MCF 10A (cell line): ENCODE measurements at regions not wholly inside any gene's neighbourhood (a gene's known extent, or its start where the extent isn't known, plus 50 kb on each side); places are given as distances from the start of the nearest gene placed in this dataset.

Source experiments
- BruUV-seq: library from RNA; stranded (reverse); fragments of 400-500 nt; replicated peaks from 2 replicates; lab custom pipeline; 2021; lab: Mats Ljungman, UMichigan
- CTCF ChIA-PET: fragments of 300-600 bp; sonication (Branson Sonifier 250); formaldehyde crosslinking; extraction: SDS; loops from one replicate; lab custom pipeline; 2021; ENCODE audit warnings: antibody characterized with exemption, inconsistent platforms; lab: Yijun Ruan, JAX
- POLR2A ChIA-PET: fragments of 300-600, 350-650 bp; sonication (Branson Sonifier 250); formaldehyde crosslinking; extraction: SDS; loops from one replicate; lab custom pipeline; 2020; ENCODE audit warnings: antibody characterized with exemption, inconsistent platforms; lab: Yijun Ruan, JAX
- DNase-seq: peaks from one replicate; pipeline ENCODE4 v3.0.0-alpha.2; 2018; ENCODE audit not compliant: unreplicated experiment
- H3K27ac Mint-ChIP-seq: one replicate; pipeline ENCODE4 v1.8.0; 2022; ENCODE audit warnings: mild to moderate bottlenecking, low read depth, mixed read lengths; ENCODE audit not compliant: unreplicated experiment
- H3K27me3 Mint-ChIP-seq: one replicate; pipeline ENCODE4 v1.8.0; 2022; ENCODE audit warnings: mixed read lengths; ENCODE audit not compliant: insufficient read depth, unreplicated experiment
- H3K36me3 Mint-ChIP-seq: one replicate; pipeline ENCODE4 v1.8.0; 2022; ENCODE audit warnings: mild to moderate bottlenecking, moderate library complexity, mixed read lengths; ENCODE audit not compliant: insufficient read depth, unreplicated experiment
- H3K4me1 Mint-ChIP-seq: one replicate; pipeline ENCODE4 v1.8.0; 2022; ENCODE audit warnings: mixed read lengths; ENCODE audit not compliant: insufficient read depth, unreplicated experiment
- H3K4me3 Mint-ChIP-seq: one replicate; pipeline ENCODE4 v1.8.0; 2022; ENCODE audit warnings: mild to moderate bottlenecking, moderate library complexity, mixed read lengths; ENCODE audit not compliant: unreplicated experiment
- H3K9me3 Mint-ChIP-seq: one replicate; pipeline ENCODE4 v1.8.0; 2022; ENCODE audit warnings: mixed read lengths; ENCODE audit not compliant: unreplicated experiment
- CTCF ChIP-seq: fragments of 200-600 bp; IDR thresholded peaks from one replicate; pipeline ENCODE4 v1.8.0; 2022; ENCODE audit warnings: antibody characterized with exemption, mild to moderate bottlenecking; ENCODE audit not compliant: unreplicated experiment
- intact Hi-C: fragments of 100-400 bp; cut with micrococcal nuclease; formaldehyde crosslinking; loops from 2 replicates; pipeline ENCODE4 v1.14.1; 2022

- no peak for TF ChIP-seq CTCF
Measured at GRCh38 chr4:101651778-101652177, 138.8 kb upstream of the BANK1 start.

GRCh38 chr4:101649790-101650515 lies 140.6 kb upstream of the BANK1 start:
- H3K36me3 Mint-ChIP-seq: no peaks in the 10 kb centered on the region
- peaks cover 29% of the 10 kb centered on the region for H3K4me1 Mint-ChIP-seq
- H3K27me3 Mint-ChIP-seq: no peaks in the 10 kb centered on the region
- ChIA-PET CTCF (interaction anchor here (0.6 to 1.8 kb wide), 8 partner anchors 17 to 473 kb away, joined by 3 to 4 read pairs (median 3); no protein-coding TSS in a partner anchor), POLR2A (interaction anchor here (0.7 to 5.4 kb wide), 6 partner anchors 19 to 343 kb away, joined by 3 to 29 read pairs (median 4); partner anchors contain the start of gene PPP3CA)
- H3K27ac Mint-ChIP-seq: peak overlapping the region; percentile 4
- BruUV-seq: no TSS peak
- H3K9me3 Mint-ChIP-seq: no peaks in the 10 kb centered on the region
- peak; percentile 78 for DNase-seq
- H3K4me3 Mint-ChIP-seq: peak overlapping the region; percentile 11
- no peak for TF ChIP-seq CTCF
- intact Hi-C loops: no loop called here

More at GRCh38 chr4:101651778-101652177, 138.8 kb upstream of the BANK1 start:
- Mint-ChIP-seq H3K27ac (no peak overlapping the region), H3K4me3 (no peak overlapping the region), H3K9me3 (no peaks in the 10 kb centered on the region), H3K4me1 (peaks cover 29% of the 10 kb centered on the region), H3K36me3 (no peaks in the 10 kb centered on the region), H3K27me3 (no peaks in the 10 kb centered on the region)
- intact Hi-C loops: no loop called here
- no peak for DNase-seq
- ChIA-PET CTCF (no interaction called here), POLR2A (interaction anchor here (0.6 to 5.4 kb wide), 2 partner anchors 304 to 1272 kb away, joined by 3 to 29 read pairs; partner anchors contain the start of gene PPP3CA)
- BruUV-seq: no TSS peak

GRCh38 chr4:101647710-101648034 lies 142.9 kb upstream of the BANK1 start:
- no peak for DNase-seq
- intact Hi-C loops: no loop called here
- no peak for TF ChIP-seq CTCF
- Mint-ChIP-seq H3K4me3 (no peak overlapping the region), H3K9me3 (no peaks in the 10 kb centered on the region), H3K27ac (peak overlapping the region; percentile 80), H3K27me3 (no peaks in the 10 kb centered on the region), H3K4me1 (peaks cover 37% of the 10 kb centered on the region), H3K36me3 (no peaks in the 10 kb centered on the region)
- POLR2A ChIA-PET: interaction anchor here (0.8 to 5.4 kb wide), 2 partner anchors 17 to 300 kb away, joined by 3 to 29 read pairs; partner anchors contain the start of gene PPP3CA
- CTCF ChIA-PET: interaction anchor here (0.6 kb wide), 1 partner anchor 25 kb away, joined by 3 read pairs; no protein-coding TSS in a partner anchor
- BruUV-seq: no TSS peak

GRCh38 chr4:101644516-101644915 lies 146.0 kb upstream of the BANK1 start:
- intact Hi-C loops: no loop called here
- no peaks in the 10 kb centered on the region for H3K36me3 Mint-ChIP-seq
- ChIA-PET POLR2A (interaction anchor here (0.6 to 0.7 kb wide), 2 partner anchors 18 to 297 kb away, joined by 3 read pairs; no protein-coding TSS in a partner anchor), CTCF (no interaction called here)
- no peak for DNase-seq
- TF ChIP-seq CTCF: no peak
- H3K9me3 Mint-ChIP-seq: no peaks in the 10 kb centered on the region
- no peak overlapping the region for H3K4me3 Mint-ChIP-seq
- no peak overlapping the region for H3K27ac Mint-ChIP-seq
- H3K4me1 Mint-ChIP-seq: peaks cover 31% of the 10 kb centered on the region
- no TSS peak for BruUV-seq
- no peaks in the 10 kb centered on the region for H3K27me3 Mint-ChIP-seq
